SK-N-SH (cell line): ENCODE measurements at regions not wholly inside any gene's neighbourhood (a gene's known extent, or its start where the extent isn't known, plus 50 kb on each side); places are given as distances from the start of the nearest gene placed in this dataset.

ENCODE experiments used
- CTCF ChIA-PET: fragments of 300-600, 350-600 bp; formaldehyde crosslinking; extraction: SDS; loops from one replicate; lab custom pipeline; 2021; lab: Yijun Ruan, JAX
- POLR2A ChIA-PET: fragments of 350-600 bp; sonication (Branson Sonifier 250); formaldehyde crosslinking; extraction: SDS; loops from one replicate; lab custom pipeline; 2020; ENCODE audit warnings: antibody characterized with exemption, inconsistent platforms; lab: Yijun Ruan, JAX
- DNase-seq: peaks from one replicate; pipeline ENCODE4 v3.0.0; 2012
- H2AFZ ChIP-seq: fragments of 200-600 bp; sonication (generic); 2 replicates; pipeline ENCODE4 v1.8.1; 2016; ENCODE audit warnings: antibody characterized with exemption, mild to moderate bottlenecking, low read depth
- H3F3A ChIP-seq: fragments of 200-600 bp; sonication (generic); replicated peaks from 2 replicates; pipeline ENCODE3; 2016; ENCODE audit warnings: antibody characterized with exemption, mild to moderate bottlenecking; ENCODE audit not compliant: insufficient read depth
- H3K27ac ChIP-seq, 2 experiments: fragments of 200-500 bp in 1 of 2; fragments of 200-600 bp in 1 of 2; sonication (Bioruptor generic) in 1 of 2; sonication (generic), shearing (Covaris generic) in 1 of 2; 2 replicates each; pipeline versions ENCODE4 v1.5.1 to v1.6.1; 2014 to 2016; ENCODE audit warnings: low read depth in 2 of 2, inconsistent platforms in 1 of 2, low read length in 1 of 2, mild to moderate bottlenecking in 1 of 2, mixed read lengths in 1 of 2
- H3K27me3 ChIP-seq: fragments of 200-600 bp; sonication (generic), shearing (Covaris generic); 2 replicates; pipeline ENCODE4 v1.6.1; 2016; ENCODE audit warnings: mixed run types; ENCODE audit not compliant: insufficient read depth
- H3K36me3 ChIP-seq, 2 experiments: fragments of 200-500 bp in 1 of 2; fragments of 200-600 bp in 1 of 2; sonication (Bioruptor generic) in 1 of 2; sonication (generic) in 1 of 2; replicated peaks in 1 of 2; 2 replicates each; pipeline versions ENCODE3 to v1.5.1; 2014 to 2016; ENCODE audit warnings: low read length in 1 of 2, mild to moderate bottlenecking in 1 of 2; ENCODE audit not compliant: insufficient read depth in 2 of 2, control insufficient read depth in 1 of 2
- H3K4me1 ChIP-seq, 2 experiments: fragments of 200-500 bp in 1 of 2; fragments of 200-600 bp in 1 of 2; sonication (Bioruptor generic) in 1 of 2; sonication (generic), shearing (Covaris generic) in 1 of 2; 2 replicates each; pipeline versions ENCODE4 v1.5.1 to v1.6.1; 2014 to 2016; ENCODE audit warnings: low read depth in 1 of 2, low read length in 1 of 2, mixed run types in 1 of 2; ENCODE audit not compliant: insufficient read depth in 2 of 2, control insufficient read depth in 1 of 2
- H3K4me2 ChIP-seq: fragments of 200-600 bp; sonication (generic), shearing (Covaris generic); 2 replicates; pipeline ENCODE4 v1.6.1; 2017; ENCODE audit warnings: mixed run types
- H3K4me3 ChIP-seq, 2 experiments: fragments of 200-500 bp in 1 of 2; fragments of 200-600 bp in 1 of 2; sonication (Bioruptor generic) in 1 of 2; sonication (generic), shearing (Covaris generic) in 1 of 2; 2 replicates each; pipeline versions ENCODE4 v1.5.1 to v1.8.1; 2014 to 2016; ENCODE audit warnings: low read depth in 2 of 2, inconsistent platforms in 1 of 2, low read length in 1 of 2, mild to moderate bottlenecking in 1 of 2, mixed read lengths in 1 of 2, moderate library complexity in 1 of 2
- H3K79me2 ChIP-seq: fragments of 200-600 bp; sonication (generic); 2 replicates; pipeline ENCODE4 v1.8.1; 2017; ENCODE audit warnings: mild to moderate bottlenecking; ENCODE audit not compliant: insufficient read depth
- H3K9ac ChIP-seq: fragments of 200-600 bp; sonication (generic); 2 replicates; pipeline ENCODE4 v1.6.1; 2017; ENCODE audit warnings: mixed run types
- H3K9me2 ChIP-seq: fragments of 200-600 bp; sonication (generic); 2 replicates; pipeline ENCODE4 v1.6.1; 2017; ENCODE audit warnings: mixed run types
- H3K9me3 ChIP-seq: fragments of 200-600 bp; sonication (generic); 2 replicates; pipeline ENCODE4 v1.6.1; 2017; ENCODE audit warnings: mixed run types, mild to moderate bottlenecking, moderate library complexity
- H4K20me1 ChIP-seq: fragments of 200-600 bp; sonication (generic); 2 replicates; pipeline ENCODE4 v1.6.1; 2017; ENCODE audit warnings: mild to moderate bottlenecking, mixed run types; ENCODE audit not compliant: insufficient read depth
- CHD2 ChIP-seq: fragments of 150-350 bp; IDR thresholded peaks from 2 replicates; pipeline ENCODE4 v1.6.1; 2018; ENCODE audit warnings: low read length; ENCODE audit not compliant: partially characterized antibody
- ELF1 ChIP-seq: IDR thresholded peaks from 2 replicates; pipeline ENCODE4 v1.4.0; 2012
- EZH2phosphoT487 ChIP-seq: fragments of 200-600 bp; sonication (generic); IDR thresholded peaks from 2 replicates; pipeline ENCODE4 v1.6.1; 2017; ENCODE audit warnings: low read depth, mixed run types, mild to moderate bottlenecking, antibody characterized with exemption, moderate library complexity, borderline replicate concordance
- FOXJ3 ChIP-seq: sonication (generic); formaldehyde crosslinking; IDR thresholded peaks from 2 replicates; pipeline ENCODE4 v1.5.1; 2020; ENCODE audit warnings: mild to moderate bottlenecking, missing genetic modification reagents
- FOXM1 ChIP-seq: IDR thresholded peaks from 2 replicates; pipeline ENCODE4 v1.4.0; 2012; ENCODE audit warnings: low read depth, mild to moderate bottlenecking
- GATA2 ChIP-seq: sonication (generic); formaldehyde crosslinking; IDR thresholded peaks from 2 replicates; pipeline ENCODE4 v1.5.0; 2020; ENCODE audit warnings: mild to moderate bottlenecking, missing genetic modification reagents
- IRF3 ChIP-seq: fragments of 150-350 bp; IDR thresholded peaks from 2 replicates; pipeline ENCODE4 v1.6.1; 2016; ENCODE audit warnings: mild to moderate bottlenecking, low read depth, low read length
- NRF1 ChIP-seq: IDR thresholded peaks from 2 replicates; pipeline ENCODE4 v1.6.1; 2012; ENCODE audit warnings: low read depth, mild to moderate bottlenecking, low read length
- PBX3 ChIP-seq: IDR thresholded peaks from 2 replicates; pipeline ENCODE4; 2012
- POLR2AphosphoS5 ChIP-seq: IDR thresholded peaks from 2 replicates; pipeline ENCODE4 v1.6.1; 2012; ENCODE audit warnings: low read depth, low read length
- RAD21 ChIP-seq: IDR thresholded peaks from 2 replicates; pipeline ENCODE4 v1.6.1; 2012; ENCODE audit warnings: mild to moderate bottlenecking, low read length
- RCOR1 ChIP-seq: fragments of 150-350 bp; IDR thresholded peaks from 2 replicates; pipeline ENCODE4 v1.6.1; 2017; ENCODE audit warnings: antibody characterized with exemption, low read length
- REST ChIP-seq: IDR thresholded peaks from 2 replicates; pipeline ENCODE4 v1.6.1; 2012; ENCODE audit warnings: mild to moderate bottlenecking, low read depth, low read length, moderate library complexity
- RFX5 ChIP-seq: IDR thresholded peaks from 2 replicates; pipeline ENCODE4 v1.6.1; 2012; ENCODE audit warnings: mild to moderate bottlenecking, improper control_type of control experiment, low read length
- RXRA ChIP-seq: IDR thresholded peaks from 2 replicates; pipeline ENCODE4 v1.4.0; 2012; ENCODE audit warnings: low read depth, mild to moderate bottlenecking, borderline replicate concordance
- SMC3 ChIP-seq: IDR thresholded peaks from 2 replicates; pipeline ENCODE4 v1.6.1; 2012; ENCODE audit warnings: low read depth, low read length, improper control_type of control experiment
- TCF12 ChIP-seq: IDR thresholded peaks from 2 replicates; pipeline ENCODE4 v1.4.0; 2012
- ZBTB33 ChIP-seq: IDR thresholded peaks from 2 replicates; pipeline ENCODE4 v1.4.0; 2012; ENCODE audit warnings: low read depth, borderline replicate concordance
- WGBS: methylation state at CpG from one replicate; pipeline ENCODE4 v1.1.6; 2017; ENCODE audit warnings: low lambda C conversion rate; 5-methylcytosine and 5-hydroxymethylcytosine counted together

- H3K27me3 ChIP-seq: no peaks in the 10 kb centered on the region
- H3F3A ChIP-seq: no peaks in the 10 kb centered on the region
- H3K9me3 ChIP-seq: no peaks in the 10 kb centered on the region
- no peaks in the 10 kb centered on the region for H3K36me3 ChIP-seq
- no peak overlapping the region for H3K4me3 ChIP-seq
- TF ChIP-seq EZH2phosphoT487 (no peak), PBX3 (no peak), RAD21 (no peak), ELF1 (no peak), TCF12 (no peak), NRF1 (no peak), RFX5 (no peak), POLR2AphosphoS5 (no peak), FOXM1 (no peak), IRF3 (no peak), ZBTB33 (no peak), FOXJ3 (no peak), RCOR1 (no peak), RXRA (no peak), SMC3 (no peak), GATA2 (CRISPR knock-in tag) (no peak), REST (no peak), CHD2 (no peak)
- no peak overlapping the region for H3K9ac ChIP-seq
- no peak overlapping the region for H3K4me2 ChIP-seq
- ChIA-PET CTCF (no interaction called here), POLR2A (no interaction called here)
- no peaks in the 10 kb centered on the region for H3K4me1 ChIP-seq
- DNase-seq: no peak
- no peak overlapping the region for H2AFZ ChIP-seq
- H3K27ac ChIP-seq: no peak overlapping the region
- no peaks in the 10 kb centered on the region for H3K79me2 ChIP-seq
- H4K20me1 ChIP-seq: no peaks in the 10 kb centered on the region
- H3K9me2 ChIP-seq: no peaks in the 10 kb centered on the region
- 75% methylated on average over 1 of the region's 1 CpG for WGBS
These were observed 600.4 kb downstream of the ADGRL2 start for GRCh38 chr1:82401116-82401515.
